Hepatocyte (in vitro differentiated cells): ENCODE measurements at regions not wholly inside any gene's neighbourhood (a gene's known extent, or its start where the extent isn't known, plus 50 kb on each side); places are given as distances from the start of the nearest gene placed in this dataset.

Experiments
- DNase-seq: peaks from one replicate; pipeline ENCODE4 v3.0.0-alpha.2; 2016; ENCODE audit warnings: low spot score
- H2AFZ ChIP-seq: fragments of 200-600 bp; sonication (generic); 2 replicates; pipeline ENCODE4 v1.6.0; 2016; ENCODE audit warnings: antibody characterized with exemption, mild to moderate bottlenecking
- H3K27ac ChIP-seq: fragments of 200-600 bp; sonication (generic); 2 replicates; pipeline ENCODE4 v1.5.1; 2016; ENCODE audit warnings: mild to moderate bottlenecking
- H3K27me3 ChIP-seq: fragments of 200-600 bp; sonication (generic); 2 replicates; pipeline ENCODE4 v1.6.1; 2016
- H3K36me3 ChIP-seq: fragments of 200-600 bp; sonication (generic); replicated peaks from 2 replicates; pipeline ENCODE4 v1.5.1; 2016; ENCODE audit warnings: low read depth; ENCODE audit not compliant: insufficient read depth
- H3K4me1 ChIP-seq: fragments of 200-600 bp; sonication (generic); 2 replicates; pipeline ENCODE4 v1.5.1; 2016; ENCODE audit warnings: mild to moderate bottlenecking, moderate library complexity; ENCODE audit not compliant: insufficient read depth
- H3K4me2 ChIP-seq: fragments of 200-600 bp; sonication (generic); 2 replicates; pipeline ENCODE4 v1.6.0; 2016
- H3K4me3 ChIP-seq: fragments of 200-600 bp; sonication (generic); 2 replicates; pipeline ENCODE4 v1.5.1; 2016; ENCODE audit warnings: mild to moderate bottlenecking
- H3K79me2 ChIP-seq: fragments of 200-600 bp; sonication (generic); 2 replicates; pipeline ENCODE4 v1.6.0; 2017; ENCODE audit warnings: mild to moderate bottlenecking
- H3K9me2 ChIP-seq: fragments of 200-600 bp; sonication (generic); replicated peaks from 2 replicates; pipeline ENCODE4 v1.6.0; 2017; ENCODE audit warnings: mild to moderate bottlenecking; ENCODE audit not compliant: insufficient read depth
- H3K9me3 ChIP-seq: fragments of 200-600 bp; sonication (generic); 2 replicates; pipeline ENCODE4 v1.5.1; 2016; ENCODE audit warnings: low read depth, mild to moderate bottlenecking
- H4K20me1 ChIP-seq: fragments of 200-600 bp; sonication (generic); 2 replicates; pipeline ENCODE4 v1.6.0; 2016; ENCODE audit warnings: mild to moderate bottlenecking; ENCODE audit not compliant: insufficient read depth, poor library complexity, severe bottlenecking
- EZH2 ChIP-seq: fragments of 200-600 bp; sonication (generic); IDR thresholded peaks from 2 replicates; pipeline ENCODE4 v1.6.1; 2016; ENCODE audit warnings: antibody characterized with exemption, mild to moderate bottlenecking, borderline replicate concordance
- EZH2phosphoT487 ChIP-seq: fragments of 200-600 bp; sonication (generic); IDR thresholded peaks from one replicate; pipeline ENCODE4 v1.6.1; 2018; ENCODE audit warnings: antibody characterized with exemption, mild to moderate bottlenecking, low read depth, moderate library complexity; ENCODE audit not compliant: unreplicated experiment, severe bottlenecking
- WGBS: methylation state at CpG from one replicate; pipeline ENCODE4 v1.1.6; 2016; ENCODE audit warnings: low lambda C conversion rate; ENCODE audit errors: missing lambda C conversion rate; 5-methylcytosine and 5-hydroxymethylcytosine counted together
- TF ChIP-seq, protein P1 (sequence below): fragments of 200-600 bp; sonication (generic); IDR thresholded peaks from 2 replicates; pipeline ENCODE4 v1.5.1; 2016; ENCODE audit warnings: antibody characterized with exemption, mild to moderate bottlenecking; ENCODE audit not compliant: poor library complexity

DNA sequence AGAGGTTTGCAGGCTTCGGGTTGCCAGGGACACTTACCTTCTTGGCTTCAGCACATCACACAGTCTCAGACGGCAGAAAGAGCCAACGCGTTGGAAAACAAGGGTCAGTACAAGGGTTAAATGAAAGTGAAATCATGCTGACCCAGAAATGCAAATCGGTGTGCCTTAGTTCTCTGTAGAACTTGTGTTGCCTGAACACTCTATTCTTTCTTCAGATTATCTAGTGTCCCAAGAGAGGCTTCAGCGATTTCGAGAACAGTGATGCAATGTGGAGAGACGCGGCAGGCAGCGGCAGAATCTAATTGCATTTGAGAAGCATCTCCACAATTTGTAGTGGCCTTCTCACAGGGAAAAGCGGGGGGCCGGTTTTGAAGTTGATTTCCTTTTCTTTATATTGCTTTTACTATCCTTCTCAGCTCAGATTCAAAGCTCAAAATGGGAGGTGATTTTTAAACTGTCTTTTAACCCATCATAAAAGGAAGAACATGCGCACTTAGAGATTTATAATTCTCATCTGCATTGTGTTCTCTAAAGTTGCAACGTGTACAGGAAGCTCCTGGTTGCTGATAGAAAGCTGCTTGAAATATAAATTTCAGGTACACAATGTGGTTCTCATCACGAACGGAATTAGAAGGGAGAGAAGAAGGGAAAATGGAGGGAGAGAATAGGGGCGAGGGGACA lies 67.8 kb upstream of the EGLN3 start:
- no peak for TF ChIP-seq EZH2
- TF ChIP-seq, protein P1, sequence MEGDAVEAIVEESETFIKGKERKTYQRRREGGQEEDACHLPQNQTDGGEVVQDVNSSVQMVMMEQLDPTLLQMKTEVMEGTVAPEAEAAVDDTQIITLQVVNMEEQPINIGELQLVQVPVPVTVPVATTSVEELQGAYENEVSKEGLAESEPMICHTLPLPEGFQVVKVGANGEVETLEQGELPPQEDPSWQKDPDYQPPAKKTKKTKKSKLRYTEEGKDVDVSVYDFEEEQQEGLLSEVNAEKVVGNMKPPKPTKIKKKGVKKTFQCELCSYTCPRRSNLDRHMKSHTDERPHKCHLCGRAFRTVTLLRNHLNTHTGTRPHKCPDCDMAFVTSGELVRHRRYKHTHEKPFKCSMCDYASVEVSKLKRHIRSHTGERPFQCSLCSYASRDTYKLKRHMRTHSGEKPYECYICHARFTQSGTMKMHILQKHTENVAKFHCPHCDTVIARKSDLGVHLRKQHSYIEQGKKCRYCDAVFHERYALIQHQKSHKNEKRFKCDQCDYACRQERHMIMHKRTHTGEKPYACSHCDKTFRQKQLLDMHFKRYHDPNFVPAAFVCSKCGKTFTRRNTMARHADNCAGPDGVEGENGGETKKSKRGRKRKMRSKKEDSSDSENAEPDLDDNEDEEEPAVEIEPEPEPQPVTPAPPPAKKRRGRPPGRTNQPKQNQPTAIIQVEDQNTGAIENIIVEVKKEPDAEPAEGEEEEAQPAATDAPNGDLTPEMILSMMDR: no peak
- no peak for TF ChIP-seq EZH2phosphoT487
- Histone ChIP-seq H3K36me3 (no peaks in the 10 kb centered on the region), H4K20me1 (no peaks in the 10 kb centered on the region), H3K4me2 (no peak overlapping the region), H3K4me3 (no peak overlapping the region), H3K9me3 (no peaks in the 10 kb centered on the region), H2AFZ (no peak overlapping the region), H3K4me1 (no peaks in the 10 kb centered on the region), H3K27me3 (no peaks in the 10 kb centered on the region), H3K79me2 (no peaks in the 10 kb centered on the region), H3K9me2 (no peaks in the 10 kb centered on the region), H3K27ac (no peak overlapping the region)
- no peak for DNase-seq
- 81% methylated on average over 17 of the region's 17 CpGs for WGBS

- Histone ChIP-seq H3K9me3 (no peaks in the 10 kb centered on the region), H3K4me1 (no peaks in the 10 kb centered on the region), H3K36me3 (no peaks in the 10 kb centered on the region), H3K27me3 (no peaks in the 10 kb centered on the region), H4K20me1 (no peaks in the 10 kb centered on the region), H3K4me2 (no peak overlapping the region), H3K79me2 (no peaks in the 10 kb centered on the region), H3K27ac (no peak overlapping the region), H3K4me3 (no peak overlapping the region), H3K9me2 (no peaks in the 10 kb centered on the region), H2AFZ (no peak overlapping the region)
- DNase-seq: no peak
- 92% methylated on average over 5 of the region's 5 CpGs for WGBS
- TF ChIP-seq EZH2 (no peak), EZH2phosphoT487 (no peak)
- TF ChIP-seq, protein P1: no peak
Observed at GRCh38 chr14:34018125-34018524, 67.3 kb upstream of the EGLN3 start.

DNA sequence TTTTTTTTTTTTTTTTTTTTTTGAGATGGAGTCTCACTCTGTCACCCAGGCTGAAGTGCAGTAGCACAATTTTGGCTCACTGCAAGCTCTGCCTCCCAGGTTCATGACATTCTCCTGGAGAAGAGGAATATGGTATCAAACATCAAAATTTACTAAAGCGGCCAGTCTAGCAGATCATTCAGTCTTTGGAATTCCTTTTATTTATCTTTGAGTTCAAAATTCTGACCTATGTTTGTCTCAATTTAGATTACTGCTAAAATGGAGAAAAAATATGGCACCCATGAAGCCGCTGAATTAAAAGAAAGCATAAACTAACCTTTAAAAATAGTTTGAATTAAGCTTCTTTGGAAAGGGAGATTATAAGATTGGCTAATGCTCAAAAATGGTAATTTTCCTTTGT lies 64.5 kb upstream of the EGLN3 start:
- 87% methylated on average over 2 of the region's 2 CpGs for WGBS
- H3K27ac ChIP-seq: no peak overlapping the region
- H3K27me3 ChIP-seq: no peaks in the 10 kb centered on the region
- no peaks in the 10 kb centered on the region for H3K79me2 ChIP-seq
- no peaks in the 10 kb centered on the region for H4K20me1 ChIP-seq
- no peaks in the 10 kb centered on the region for H3K9me3 ChIP-seq
- H3K4me2 ChIP-seq: no peak overlapping the region
- H3K36me3 ChIP-seq: no peaks in the 10 kb centered on the region
- no peak overlapping the region for H3K4me3 ChIP-seq
- no peak overlapping the region for H2AFZ ChIP-seq
- H3K4me1 ChIP-seq: no peaks in the 10 kb centered on the region
- DNase-seq: no peak
- H3K9me2 ChIP-seq: no peaks in the 10 kb centered on the region
- TF ChIP-seq, protein P1: no peak

DNA sequence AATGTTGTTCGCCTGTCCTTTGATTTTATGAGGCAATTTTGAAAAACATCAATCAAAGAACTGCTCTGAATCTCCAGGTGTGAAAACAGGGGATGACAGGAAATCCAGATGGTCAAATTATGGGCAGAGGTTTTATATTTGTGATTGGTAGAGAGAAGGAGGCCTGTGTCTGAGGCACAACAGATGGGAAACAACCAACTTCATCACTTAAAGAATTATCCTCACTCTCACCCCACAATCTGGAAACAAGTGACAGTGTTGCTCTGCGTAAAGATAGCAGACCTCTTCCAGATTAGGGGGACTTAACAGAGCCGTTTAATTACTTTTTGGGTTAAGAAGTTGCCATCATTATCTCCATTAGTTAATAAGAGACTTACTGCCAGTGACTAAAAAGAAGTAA lies 64.1 kb upstream of the EGLN3 start:
- no peaks in the 10 kb centered on the region for H3K27me3 ChIP-seq
- no peaks in the 10 kb centered on the region for H3K4me1 ChIP-seq
- WGBS: 62% methylated on average over 3 of the region's 3 CpGs
- H2AFZ ChIP-seq: no peak overlapping the region
- H3K4me2 ChIP-seq: no peak overlapping the region
- no peak overlapping the region for H3K4me3 ChIP-seq
- H3K79me2 ChIP-seq: no peaks in the 10 kb centered on the region
- H4K20me1 ChIP-seq: no peaks in the 10 kb centered on the region
- no peaks in the 10 kb centered on the region for H3K9me3 ChIP-seq
- H3K27ac ChIP-seq: no peak overlapping the region
- H3K36me3 ChIP-seq: no peaks in the 10 kb centered on the region
- H3K9me2 ChIP-seq: no peaks in the 10 kb centered on the region
- TF ChIP-seq, protein P1: no peak
- TF ChIP-seq EZH2: no peak
- no peak for TF ChIP-seq EZH2phosphoT487
- no peak for DNase-seq
